ENCODE measurements at regions not wholly inside any gene's neighbourhood (a gene's known extent, or its start where the extent isn't known, plus 50 kb on each side); places are given as distances from the start of the nearest gene placed in this dataset.

- intact Hi-C loops (cut with DNase I): no loop called here
- 82% methylated on average over 2 of the region's 2 CpGs for WGBS
Measured at GRCh38 chr2:48218169-48218568, 96.3 kb upstream of the FOXN2 start.

GRCh38 chr2:48219234-48219554 lies 95.3 kb upstream of the FOXN2 start:
- 90% methylated on average over 3 of the region's 3 CpGs for WGBS
- H3K27ac ChIP-seq: no peak overlapping the region
- no peaks in the 10 kb centered on the region for H3K9me3 ChIP-seq
- no peak overlapping the region for H3K4me3 ChIP-seq
- no peaks in the 10 kb centered on the region for H3K36me3 ChIP-seq
- TF ChIP-seq POLR2AphosphoS5 (IDR thresholded peaks at IDR 0.05) (no peak), POLR2A (IDR thresholded peaks at IDR 0.05) (no peak), CTCF (IDR thresholded peaks at IDR 0.05) (no peak)
- no peaks in the 10 kb centered on the region for H3K27me3 ChIP-seq (replicated peaks; ENCODE audit: insufficient read depth)
- H3K4me1 ChIP-seq (replicated peaks): no peaks in the 10 kb centered on the region
- intact Hi-C loops (cut with DNase I): no loop called here
- DNase-seq (ENCODE audit: low spot score): no peak

More at GRCh38 chr2:48218169-48218568, 96.3 kb upstream of the FOXN2 start:
- Histone ChIP-seq H3K27ac (no peak overlapping the region), H3K4me1 (replicated peaks) (no peaks in the 10 kb centered on the region), H3K27me3 (replicated peaks; ENCODE audit: insufficient read depth) (no peaks in the 10 kb centered on the region), H3K4me3 (no peak overlapping the region), H3K9me3 (no peaks in the 10 kb centered on the region), H3K36me3 (no peaks in the 10 kb centered on the region)
- no peak for DNase-seq (ENCODE audit: low spot score)
- TF ChIP-seq POLR2A (IDR thresholded peaks at IDR 0.05) (no peak), POLR2AphosphoS5 (IDR thresholded peaks at IDR 0.05) (no peak)

GRCh38 chr2:48219555-48220436 lies 94.7 kb upstream of the FOXN2 start:
- Histone ChIP-seq H3K27ac (no peak overlapping the region), H3K4me3 (no peak overlapping the region), H3K36me3 (no peaks in the 10 kb centered on the region), H3K27me3 (replicated peaks; ENCODE audit: insufficient read depth) (no peaks in the 10 kb centered on the region), H3K9me3 (no peaks in the 10 kb centered on the region), H3K4me1 (replicated peaks) (no peaks in the 10 kb centered on the region)
- TF ChIP-seq POLR2AphosphoS5 (IDR thresholded peaks at IDR 0.05) (no peak), POLR2A (IDR thresholded peaks at IDR 0.05) (no peak), CTCF (IDR thresholded peaks at IDR 0.05) (no peak)
- no peak for DNase-seq (ENCODE audit: low spot score)
- WGBS: 89% methylated on average over 1 of the region's 1 CpG
- intact Hi-C loops (cut with DNase I): no loop called here

- 69% methylated on average over 1 of the region's 1 CpG for WGBS
- no peak overlapping the region for H3K27ac ChIP-seq
- intact Hi-C loops (cut with DNase I): no loop called here
Measured at GRCh38 chr2:48220501-48220900, 94.0 kb upstream of the FOXN2 start.

More at GRCh38 chr2:48220501-48220900, 94.0 kb upstream of the FOXN2 start:
- no peak for DNase-seq (ENCODE audit: low spot score)
- Histone ChIP-seq H3K4me1 (replicated peaks) (no peaks in the 10 kb centered on the region), H3K27me3 (replicated peaks; ENCODE audit: insufficient read depth) (no peaks in the 10 kb centered on the region), H3K36me3 (no peaks in the 10 kb centered on the region), H3K9me3 (no peaks in the 10 kb centered on the region), H3K4me3 (no peak overlapping the region)
- TF ChIP-seq POLR2AphosphoS5 (IDR thresholded peaks at IDR 0.05): no peak
- no peak for TF ChIP-seq POLR2A (IDR thresholded peaks at IDR 0.05)
- TF ChIP-seq CTCF (IDR thresholded peaks at IDR 0.05): no peak

Measured in prostate gland (tissue), 2 donors.